Common myeloid progenitor, CD34-positive (primary cell): ENCODE measurements at regions not wholly inside any gene's neighbourhood (a gene's known extent, or its start where the extent isn't known, plus 50 kb on each side); places are given as distances from the start of the nearest gene placed in this dataset.
"Not testable (repeated sequence)": the region's sequence is repeated elsewhere in the genome, so short reads cannot be mapped to it uniquely, and the experiment has no call there.

Experiments
- CTCF ChIA-PET: fragments of 350-600 bp; sonication (Branson Sonifier 250); formaldehyde crosslinking; loops from one replicate; lab custom pipeline; 2021; ENCODE audit warnings: antibody characterized with exemption; lab: Charles Lee
- POLR2A ChIA-PET: fragments of 350-600 bp; sonication (Branson Sonifier 250); formaldehyde crosslinking; loops from one replicate; lab custom pipeline; 2021; ENCODE audit warnings: antibody characterized with exemption; lab: Charles Lee
- DNase-seq, 3 donors: peaks; one replicate each; pipeline versions ENCODE4 v3.0.0 to v3.0.0-alpha.2; 2013
- H3K27ac ChIP-seq, 2 experiments: 1 replicate in 1 of 2; 2 replicates in 1 of 2; pipeline ENCODE4 v1.7.0; 2013; ENCODE audit warnings: inconsistent platforms in 2 of 2, low read length in 2 of 2, mild to moderate bottlenecking in 2 of 2, low read depth in 1 of 2, moderate library complexity in 1 of 2; ENCODE audit not compliant: severe bottlenecking in 2 of 2, insufficient read depth in 1 of 2, poor library complexity in 1 of 2
- H3K27me3 ChIP-seq, 5 experiments: replicated peaks in 2 of 5; 1 replicate in 3 of 5; 2 replicates in 2 of 5; pipeline versions ENCODE4 v1.6.1 to v1.7.0; 2013; ENCODE audit warnings: low read length in 4 of 5, mild to moderate bottlenecking in 2 of 5, moderate library complexity in 2 of 5, inconsistent platforms in 1 of 5; ENCODE audit not compliant: insufficient read depth in 5 of 5, control insufficient read depth in 4 of 5
- H3K36me3 ChIP-seq, 4 experiments: 1 replicate in 2 of 4; 2 replicates in 2 of 4; pipeline versions ENCODE4 v1.6.1 to v1.7.0; 2013; ENCODE audit warnings: low read length in 3 of 4, control low read depth in 1 of 4, mild to moderate bottlenecking in 1 of 4; ENCODE audit not compliant: control insufficient read depth in 4 of 4, insufficient read depth in 4 of 4
- H3K4me1 ChIP-seq, 4 experiments: 1 replicate in 3 of 4; 2 replicates in 1 of 4; pipeline versions ENCODE4 v1.6.1 to v1.7.1; 2013; ENCODE audit warnings: low read length in 3 of 4, mild to moderate bottlenecking in 3 of 4, control low read depth in 1 of 4, inconsistent platforms in 1 of 4, moderate library complexity in 1 of 4; ENCODE audit not compliant: control insufficient read depth in 4 of 4, insufficient read depth in 4 of 4; ENCODE audit errors: control extremely low read depth in 1 of 4
- H3K4me3 ChIP-seq, 7 experiments: 1 replicate in 4 of 7; 2 replicates in 3 of 7; pipeline versions ENCODE4 v1.5.1 to v1.7.0; 2013; ENCODE audit warnings: mild to moderate bottlenecking in 7 of 7, low read length in 6 of 7, moderate library complexity in 6 of 7, inconsistent platforms in 2 of 7, low read depth in 2 of 7, control low read depth in 1 of 7; ENCODE audit not compliant: insufficient read depth in 4 of 7, control insufficient read depth in 1 of 7; ENCODE audit errors: extremely low read depth in 1 of 7
- H3K9me3 ChIP-seq, 5 experiments: 1 replicate in 4 of 5; 2 replicates in 1 of 5; pipeline versions ENCODE4 v1.6.1 to v1.7.1; 2013; ENCODE audit warnings: low read length in 4 of 5, mild to moderate bottlenecking in 2 of 5, inconsistent platforms in 1 of 5, low read depth in 1 of 5, moderate library complexity in 1 of 5; ENCODE audit not compliant: control insufficient read depth in 4 of 5, insufficient read depth in 2 of 5; ENCODE audit errors: control extremely low read depth in 1 of 5
- WGBS: methylation state at CpG from one replicate; pipeline ENCODE4 v1.1.5; 2013; ENCODE audit not compliant: insufficient coverage; 5-methylcytosine and 5-hydroxymethylcytosine counted together

DNA sequence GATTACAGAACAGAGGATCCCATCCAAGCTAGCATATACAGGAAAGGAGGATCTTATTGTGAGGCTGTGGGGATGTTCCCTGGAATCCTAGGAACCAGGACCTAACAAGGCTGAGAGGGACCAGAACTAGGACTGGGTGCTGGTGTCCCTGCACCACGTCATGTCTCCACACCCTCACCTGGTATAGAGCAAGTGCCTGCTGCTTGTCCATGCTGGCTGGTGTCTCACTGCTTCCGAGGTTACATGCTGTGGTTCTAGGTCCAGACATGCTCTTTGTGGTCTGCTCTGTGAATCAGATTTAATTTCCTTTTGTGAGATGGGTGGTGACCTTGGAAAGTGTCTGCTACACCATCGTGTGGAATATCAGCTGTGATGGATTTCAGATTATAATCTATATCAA is 247.8 kb downstream of the RTP5 start:
- H3K27ac ChIP-seq, POLR2A ChIA-PET, H3K4me3 ChIP-seq, CTCF ChIA-PET, H3K4me1 ChIP-seq, H3K36me3 ChIP-seq, H3K9me3 ChIP-seq, H3K27me3 ChIP-seq, DNase-seq: not testable (repeated sequence)
- no CpG with 5 or more reads among the region's 3 CpGs for WGBS

DNA sequence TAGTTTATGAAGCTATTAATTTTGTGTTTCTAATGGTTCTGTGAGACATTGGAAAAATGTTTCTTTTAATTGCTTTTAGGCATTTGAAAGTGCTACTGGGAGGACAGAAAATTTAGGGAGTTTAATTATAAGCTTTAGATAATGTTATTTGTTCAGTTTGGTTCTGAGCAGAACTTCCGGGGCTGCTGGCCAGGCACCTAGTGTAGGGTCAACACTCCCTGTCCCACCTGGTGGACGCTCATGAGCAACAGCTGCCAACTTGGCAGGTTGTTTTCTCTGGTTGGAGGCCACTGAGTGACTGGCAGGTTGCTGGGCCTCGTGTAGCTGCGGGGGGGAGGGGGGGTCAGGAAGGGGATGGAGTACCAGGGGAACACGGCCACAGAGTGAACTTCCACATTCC is 250.2 kb downstream of the RTP5 start:
- H3K27ac ChIP-seq, H3K4me1 ChIP-seq, POLR2A ChIA-PET, CTCF ChIA-PET, H3K9me3 ChIP-seq, H3K4me3 ChIP-seq, H3K27me3 ChIP-seq, H3K36me3 ChIP-seq: not testable (repeated sequence)
- peak; percentile 19 to 40 (median 31) for DNase-seq
- no CpG with 5 or more reads among the region's 5 CpGs for WGBS

DNA sequence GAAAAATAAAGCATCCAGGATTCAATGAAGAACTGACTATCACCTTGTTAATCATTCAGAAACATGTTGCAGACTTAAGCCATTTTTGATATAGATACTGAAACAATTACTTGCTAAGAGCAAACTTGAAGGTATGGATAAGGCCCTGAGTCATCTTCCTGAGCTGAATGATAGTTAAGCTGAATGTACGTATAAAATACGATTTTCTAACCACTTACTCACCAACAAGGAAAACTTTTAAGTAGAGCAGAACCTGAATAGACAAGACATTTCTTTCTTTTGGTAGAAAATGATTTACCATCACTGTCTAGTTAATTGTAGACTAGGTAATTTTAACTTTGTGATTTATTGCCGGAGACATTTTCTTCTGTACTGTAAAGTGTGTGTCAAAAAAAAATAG is 261.2 kb downstream of the RTP5 start:
- H3K4me3 ChIP-seq, H3K27me3 ChIP-seq, POLR2A ChIA-PET, H3K27ac ChIP-seq, H3K36me3 ChIP-seq, CTCF ChIA-PET, H3K4me1 ChIP-seq, DNase-seq, H3K9me3 ChIP-seq: not testable (repeated sequence)
- no CpG with 5 or more reads among the region's 3 CpGs for WGBS

DNA sequence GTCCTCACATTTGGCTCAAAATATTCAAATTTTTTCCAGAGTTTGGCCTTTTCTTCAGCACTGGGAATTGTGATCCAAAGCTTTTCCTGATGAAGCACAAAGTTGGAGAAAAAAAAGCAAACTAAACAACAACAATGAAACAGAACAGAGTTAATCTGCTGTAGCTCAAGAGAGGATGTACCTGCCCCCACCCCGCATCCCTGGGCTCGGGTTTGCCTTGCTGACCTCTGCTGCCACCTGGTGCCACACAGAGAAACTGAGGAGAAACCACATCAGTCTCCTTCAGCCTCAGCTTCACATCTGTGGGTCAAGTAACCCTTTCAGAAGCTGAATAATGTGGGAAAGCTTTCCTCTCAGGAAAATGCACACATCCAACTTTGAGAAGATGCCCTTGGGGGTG is 290.4 kb downstream of the RTP5 start:
- H3K4me1 ChIP-seq, H3K4me3 ChIP-seq, H3K27ac ChIP-seq, H3K27me3 ChIP-seq, H3K36me3 ChIP-seq, POLR2A ChIA-PET, CTCF ChIA-PET, DNase-seq, H3K9me3 ChIP-seq: not testable (repeated sequence)
- no CpG with 5 or more reads among the region's 2 CpGs for WGBS

DNA sequence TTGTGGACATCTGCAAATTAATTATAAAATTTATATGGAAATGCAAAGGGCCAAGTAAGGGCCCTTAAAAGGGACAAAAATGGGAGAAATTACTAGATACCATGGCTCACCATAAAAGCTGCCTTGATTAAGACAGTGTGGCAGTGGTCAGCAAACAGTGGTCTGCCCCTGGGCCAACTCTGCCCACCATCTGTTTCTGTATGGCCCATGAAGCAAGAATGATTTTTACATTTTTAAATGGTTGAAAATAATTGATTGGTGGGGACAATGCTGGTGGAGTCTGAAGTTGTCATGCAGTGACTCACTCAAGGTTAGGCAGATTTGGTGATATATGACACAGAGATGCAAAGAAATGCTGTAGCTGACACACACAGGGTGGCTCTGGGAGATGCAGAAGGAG is 295.6 kb downstream of the RTP5 start:
- CTCF ChIA-PET, H3K36me3 ChIP-seq, H3K27ac ChIP-seq, H3K4me1 ChIP-seq, POLR2A ChIA-PET, H3K4me3 ChIP-seq, DNase-seq, H3K9me3 ChIP-seq, H3K27me3 ChIP-seq: not testable (repeated sequence)

DNA sequence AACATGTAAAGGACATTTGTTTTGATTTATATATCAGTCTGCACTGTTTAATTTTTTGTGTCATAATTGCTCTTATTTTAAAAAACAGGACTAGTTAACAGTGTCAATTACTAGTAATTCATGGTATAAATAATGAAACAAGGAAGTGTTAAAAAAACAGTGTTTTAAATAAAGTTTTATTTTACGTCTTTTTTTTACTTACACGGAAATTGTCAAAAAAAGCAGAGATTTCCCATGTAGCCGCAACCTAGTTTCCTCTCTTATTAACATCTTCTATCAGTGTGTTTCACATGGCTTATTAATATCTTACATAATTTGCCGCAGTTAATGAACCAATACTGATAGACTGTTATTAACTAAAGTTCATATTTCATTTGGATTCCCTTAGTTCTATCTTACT is 301.8 kb downstream of the RTP5 start:
- H3K4me1 ChIP-seq, H3K9me3 ChIP-seq, DNase-seq, H3K27ac ChIP-seq, H3K4me3 ChIP-seq, H3K27me3 ChIP-seq, H3K36me3 ChIP-seq, CTCF ChIA-PET, POLR2A ChIA-PET: not testable (repeated sequence)
- 100% methylated on average over 1 of the region's 4 CpGs for WGBS
